KOPT-K1 (cell line): ENCODE measurements at regions not wholly inside any gene's neighbourhood (a gene's known extent, or its start where the extent isn't known, plus 50 kb on each side); places are given as distances from the start of the nearest gene placed in this dataset.
"Not testable (repeated sequence)": the region's sequence is repeated elsewhere in the genome, so short reads cannot be mapped to it uniquely, and the experiment has no call there.

Experiments used
- H3K27ac ChIP-seq: fragments of 200-600 bp; sonication (generic); 2 replicates; pipeline ENCODE4 v1.5.1; 2016; ENCODE audit warnings: antibody characterized with exemption, mild to moderate bottlenecking, low read depth, low read length; ENCODE audit not compliant: poor library complexity, severe bottlenecking
- H3K36me3 ChIP-seq: fragments of 200-600 bp; sonication (generic); 2 replicates; pipeline ENCODE4 v1.5.1; 2017; ENCODE audit warnings: antibody characterized with exemption, mild to moderate bottlenecking, low read length, moderate library complexity; ENCODE audit not compliant: insufficient read depth
- H3K9me3 ChIP-seq: fragments of 200-600 bp; sonication (generic); 2 replicates; pipeline ENCODE4 v1.5.1; 2017; ENCODE audit warnings: antibody characterized with exemption, low read length, mild to moderate bottlenecking; ENCODE audit not compliant: insufficient read depth, poor library complexity, severe bottlenecking

DNA sequence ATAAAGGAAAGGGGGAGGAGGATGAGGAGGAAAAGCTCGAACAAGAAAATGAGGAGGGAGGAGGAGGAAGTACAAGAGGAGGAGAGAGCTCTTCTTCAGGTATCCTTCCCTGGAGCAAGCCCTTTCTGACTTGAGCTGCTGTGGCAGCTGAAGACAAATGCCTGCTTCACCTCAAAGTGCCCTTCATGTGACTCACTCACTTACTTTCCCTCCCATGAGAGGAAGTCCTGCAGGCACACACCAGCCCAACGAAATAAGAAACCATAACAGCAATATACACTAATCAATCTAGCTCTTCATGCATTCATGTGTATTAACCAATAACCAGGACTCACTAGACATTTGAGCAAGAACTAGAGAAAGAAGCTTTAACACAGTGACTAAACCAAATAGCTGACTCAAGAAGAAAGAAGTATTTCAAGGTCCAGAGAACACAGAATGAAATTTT is 251.9 kb downstream of the IGSF11 start:
- Histone ChIP-seq H3K36me3 (no peaks in the 10 kb centered on the region), H3K27ac (no peak overlapping the region), H3K9me3 (no peaks in the 10 kb centered on the region)

DNA sequence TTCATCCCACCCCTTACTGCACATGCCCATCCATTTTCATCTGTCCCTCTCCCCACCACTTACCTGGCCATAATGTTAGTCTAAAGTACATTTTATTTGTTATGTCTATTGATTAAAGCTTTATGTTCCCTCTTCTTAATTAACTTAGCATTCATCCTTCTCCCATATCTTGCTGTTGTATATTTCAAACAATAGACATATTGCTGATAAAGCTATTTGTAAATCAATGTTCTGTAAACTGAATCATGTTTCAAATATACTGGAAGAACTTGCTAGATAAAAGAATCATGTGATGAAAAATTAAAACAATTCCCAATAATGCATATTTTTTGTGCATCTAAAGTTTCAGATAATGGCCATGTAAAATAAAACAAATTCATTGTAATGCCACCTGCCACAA is 249.2 kb downstream of the IGSF11 start:
- Histone ChIP-seq H3K27ac (no peak overlapping the region), H3K36me3 (no peaks in the 10 kb centered on the region), H3K9me3 (no peaks in the 10 kb centered on the region)

DNA sequence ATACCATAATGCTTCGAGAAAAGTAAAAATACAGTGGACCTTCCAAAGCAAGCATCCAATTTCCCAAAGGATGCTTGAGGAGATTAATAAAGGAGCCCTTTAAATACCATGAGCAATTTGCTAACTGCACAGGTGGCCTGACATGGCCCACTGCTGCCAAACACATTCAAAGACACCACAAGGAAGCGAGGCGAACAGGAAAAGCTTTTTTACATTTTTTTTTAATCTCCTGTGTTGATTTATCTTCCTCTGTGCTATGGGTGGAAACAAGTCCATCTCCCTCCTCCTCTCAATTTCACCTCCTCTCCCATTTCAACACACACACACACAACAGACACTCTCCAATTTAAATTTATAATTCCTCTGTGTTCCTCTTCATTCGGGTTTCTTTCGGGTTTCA is 243.4 kb downstream of the IGSF11 start:
- no peaks in the 10 kb centered on the region for H3K36me3 ChIP-seq
- H3K9me3 ChIP-seq, result no peaks in the 10 kb centered on the region
- H3K27ac ChIP-seq, result no peak overlapping the region

DNA sequence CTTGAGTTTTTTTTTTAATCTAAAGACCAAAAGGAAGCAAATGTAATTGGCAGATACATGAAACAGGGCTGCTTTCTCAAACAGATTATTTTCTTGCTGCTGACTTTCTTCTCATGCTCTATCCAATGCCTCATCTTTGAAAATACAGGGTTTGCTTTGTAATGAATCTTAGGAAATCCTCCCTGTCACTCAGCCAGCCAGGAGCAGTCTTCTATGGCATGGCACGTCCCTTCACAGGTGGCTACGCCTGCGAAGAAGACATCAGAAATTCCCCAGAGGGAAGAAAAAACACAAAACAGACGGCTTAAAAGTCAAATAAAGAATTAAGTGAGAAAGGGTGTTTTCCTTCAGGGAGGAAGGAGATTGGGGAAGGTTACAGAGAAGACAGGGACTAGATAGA is 242.5 kb downstream of the IGSF11 start:
- no peaks in the 10 kb centered on the region for H3K36me3 ChIP-seq
- H3K9me3 ChIP-seq, result no peaks in the 10 kb centered on the region
- no peak overlapping the region for H3K27ac ChIP-seq

DNA sequence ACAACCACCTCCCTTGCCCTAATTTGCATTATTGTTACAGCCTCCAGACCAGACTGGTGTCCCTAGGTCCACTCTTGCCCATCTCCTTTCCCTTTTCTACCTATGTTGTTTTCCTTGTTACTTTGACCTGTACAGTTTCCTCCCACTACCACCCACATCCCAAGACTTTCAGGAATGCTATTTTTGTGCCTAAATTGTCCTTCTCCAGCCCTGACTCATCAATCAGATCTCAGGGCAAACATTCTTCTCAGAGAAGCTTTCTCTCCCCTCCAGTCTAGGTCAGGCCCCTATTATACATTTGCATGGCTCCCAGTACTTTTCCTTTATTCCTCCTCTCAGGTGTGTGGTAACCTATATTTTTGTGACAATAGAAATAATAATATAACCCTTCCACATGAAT is 241.5 kb downstream of the IGSF11 start:
- Histone ChIP-seq H3K27ac (no peak overlapping the region), H3K9me3 (no peaks in the 10 kb centered on the region), H3K36me3 (no peaks in the 10 kb centered on the region)

DNA sequence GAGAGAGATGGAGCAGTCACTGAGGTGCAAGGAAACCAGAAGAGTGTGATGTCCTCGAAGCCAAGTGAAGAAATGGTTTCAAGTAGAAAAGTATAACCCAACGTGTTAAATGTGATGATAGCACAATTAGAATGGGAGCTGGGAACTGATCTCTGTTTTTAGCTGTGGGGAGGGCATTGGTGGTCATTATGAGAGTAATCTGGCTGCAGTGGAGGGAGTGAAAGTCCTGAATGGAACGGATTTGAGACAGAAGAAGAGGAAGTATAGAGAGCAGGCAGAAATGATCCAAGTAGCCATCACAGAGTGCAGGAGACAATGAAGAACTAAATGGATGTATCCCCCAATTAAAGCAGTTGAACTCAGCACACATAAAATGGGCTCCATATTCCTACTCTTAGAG is 235.3 kb downstream of the IGSF11 start:
- no peak overlapping the region for H3K27ac ChIP-seq
- no peaks in the 10 kb centered on the region for H3K9me3 ChIP-seq
- no peaks in the 10 kb centered on the region for H3K36me3 ChIP-seq

DNA sequence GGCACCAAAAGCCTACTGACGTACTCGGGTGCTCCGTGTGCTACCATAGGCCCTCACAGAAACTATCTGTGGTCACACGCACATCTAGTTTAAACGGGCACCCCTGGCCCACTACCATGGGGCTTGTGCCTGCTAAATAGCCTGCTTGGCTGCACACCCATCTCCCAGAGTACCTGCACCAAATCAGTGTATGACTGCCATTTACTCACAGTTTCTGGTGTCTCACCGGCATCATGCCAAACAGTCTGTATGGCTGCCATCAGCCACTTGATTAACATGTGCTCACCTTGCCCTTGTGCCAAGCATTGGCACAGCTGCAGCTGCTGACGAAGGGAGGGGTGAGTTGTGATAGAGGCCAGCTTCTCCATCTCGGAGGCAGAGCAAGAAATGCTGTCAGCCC is 232.7 kb downstream of the IGSF11 start:
- no peaks in the 10 kb centered on the region for H3K36me3 ChIP-seq
- H3K27ac ChIP-seq, result no peak overlapping the region
- H3K9me3 ChIP-seq, result no peaks in the 10 kb centered on the region

DNA sequence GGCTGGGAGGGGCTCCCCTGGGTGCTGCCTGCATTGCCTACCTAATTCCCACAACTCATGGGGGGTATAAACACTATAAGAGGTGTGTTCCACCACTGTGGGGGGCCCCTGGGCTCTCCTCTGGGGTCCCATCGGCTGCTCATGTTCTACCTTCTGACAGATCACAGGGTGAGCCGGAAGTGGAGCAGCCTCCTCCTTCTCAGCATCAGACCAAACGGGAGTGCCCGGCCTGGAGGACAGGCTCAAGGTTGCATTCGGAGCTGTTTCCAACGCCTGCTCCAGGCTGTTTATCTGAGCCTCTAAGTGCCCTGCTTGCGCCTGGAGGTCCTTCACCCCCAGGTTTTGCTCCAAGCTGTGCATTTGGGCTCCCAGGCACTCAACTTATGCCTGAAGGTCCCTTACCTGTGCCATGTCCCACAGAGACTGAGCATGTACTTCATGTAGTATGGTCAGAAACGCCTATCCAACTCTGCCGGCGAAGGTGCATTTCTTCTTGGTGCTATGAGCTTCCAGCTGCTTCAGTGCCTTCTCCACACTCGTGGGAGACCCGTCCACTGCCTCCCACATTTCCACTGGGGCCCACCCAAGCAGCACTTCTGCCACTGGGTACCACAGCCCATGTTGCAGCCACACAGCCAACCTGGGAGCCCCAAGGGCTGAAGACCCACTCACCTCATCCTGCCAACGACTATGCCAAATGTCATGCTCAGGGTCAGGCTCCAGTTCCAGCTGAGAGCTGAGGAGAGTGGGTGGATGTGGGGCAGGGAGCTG is 232.1 kb downstream of the IGSF11 start:
- Histone ChIP-seq H3K36me3 (no peaks in the 10 kb centered on the region), H3K9me3 (no peaks in the 10 kb centered on the region), H3K27ac (no peak overlapping the region)

DNA sequence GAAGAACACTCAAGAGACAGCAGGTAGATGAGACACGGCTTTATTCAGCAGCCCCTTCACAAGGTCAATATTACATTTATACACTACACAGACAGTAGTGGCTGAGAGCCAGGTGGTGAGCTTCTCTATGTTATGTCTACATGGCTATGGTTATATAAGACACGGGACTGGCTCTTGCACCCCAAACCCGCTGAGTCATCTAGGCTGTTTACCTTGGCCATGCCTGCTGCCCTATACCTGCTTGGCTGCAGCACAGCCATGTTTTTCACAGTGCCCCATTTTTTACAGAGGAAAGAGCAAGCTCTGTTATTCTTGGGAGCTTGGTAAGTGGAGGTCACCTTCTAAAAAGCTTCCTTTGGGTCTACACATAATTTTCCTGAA is 231.6 kb downstream of the IGSF11 start:
- no peaks in the 10 kb centered on the region for H3K36me3 ChIP-seq
- H3K27ac ChIP-seq, result no peak overlapping the region
- H3K9me3 ChIP-seq, result no peaks in the 10 kb centered on the region

DNA sequence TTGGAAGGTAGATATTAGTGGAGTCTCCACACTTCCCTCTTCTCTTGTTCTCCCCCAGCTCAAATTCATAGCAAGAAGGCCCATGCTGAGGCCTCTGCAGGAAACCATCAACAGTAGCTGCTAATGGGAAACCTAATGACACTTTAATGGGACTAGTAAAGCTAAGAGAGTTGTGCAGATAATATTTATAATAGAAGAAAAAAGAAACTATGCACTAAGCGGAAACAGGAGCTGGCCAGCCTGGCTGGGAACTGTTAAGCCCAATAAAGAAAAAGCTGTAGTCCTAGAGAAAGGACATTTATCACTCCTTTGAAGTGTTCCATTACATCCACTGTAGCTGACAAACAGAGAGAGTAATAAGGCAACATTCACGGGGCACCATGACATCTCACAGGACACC is 229.6 kb downstream of the IGSF11 start:
- Histone ChIP-seq H3K36me3 (no peaks in the 10 kb centered on the region), H3K27ac (no peak overlapping the region), H3K9me3 (no peaks in the 10 kb centered on the region)

DNA sequence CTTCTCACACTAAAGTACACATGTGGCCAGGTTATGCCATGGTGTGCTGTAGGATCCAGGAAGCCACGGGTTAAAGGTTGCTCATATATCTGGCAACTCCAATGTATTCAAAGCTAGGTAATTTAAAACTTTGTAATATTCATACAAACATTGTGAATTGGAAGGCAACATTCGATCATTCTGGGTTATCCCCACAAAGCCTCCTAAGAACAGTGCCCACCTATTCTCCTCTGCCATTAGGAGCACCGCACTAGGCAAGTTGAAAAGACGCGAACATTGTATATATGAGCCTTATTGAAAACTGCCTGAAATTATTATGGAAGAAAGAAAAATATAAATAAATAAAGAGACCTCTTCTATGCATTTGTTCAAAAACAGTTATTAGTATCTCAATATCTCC is 228.2 kb downstream of the IGSF11 start:
- Histone ChIP-seq H3K27ac (no peak overlapping the region), H3K9me3 (no peaks in the 10 kb centered on the region), H3K36me3 (no peaks in the 10 kb centered on the region)

DNA sequence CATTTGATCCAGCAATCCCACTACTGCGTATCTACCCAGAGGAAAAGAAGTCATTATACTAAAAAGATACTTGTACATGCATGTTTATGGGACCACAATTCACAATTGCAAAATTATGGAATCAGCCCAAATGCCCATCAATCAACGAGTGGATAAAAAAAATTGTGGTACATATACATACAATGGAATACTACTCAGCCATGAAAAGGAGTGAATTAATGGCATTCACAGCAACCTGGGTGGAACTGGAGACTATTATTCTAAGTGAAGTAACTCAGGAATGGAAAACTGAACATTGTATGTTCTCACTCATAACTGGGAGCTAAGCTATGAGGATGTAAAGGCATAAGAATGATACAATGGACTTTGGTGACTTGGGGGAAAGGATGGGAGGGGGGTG is 227.3 kb downstream of the IGSF11 start:
- not testable (repeated sequence) for H3K27ac ChIP-seq, H3K9me3 ChIP-seq, H3K36me3 ChIP-seq

DNA sequence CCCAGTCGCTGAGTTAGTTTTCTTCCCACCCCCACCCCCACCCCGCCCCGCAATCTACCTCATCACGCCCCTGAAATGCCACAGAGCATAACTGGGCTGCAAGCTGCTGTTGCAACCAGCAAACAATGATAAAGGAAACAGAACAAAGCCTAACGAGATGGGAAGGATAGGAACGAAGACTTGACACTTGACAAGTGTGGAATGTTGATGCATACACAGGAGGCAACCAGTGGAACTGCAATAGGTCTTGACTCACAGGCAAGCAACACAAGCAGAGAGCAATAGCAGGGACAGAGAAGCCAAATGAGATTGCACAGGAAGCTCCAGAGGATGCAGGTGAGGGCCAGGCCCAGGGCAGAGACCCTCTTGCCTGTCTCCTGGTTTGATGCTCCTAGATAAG is 225.9 kb downstream of the IGSF11 start:
- no peaks in the 10 kb centered on the region for H3K9me3 ChIP-seq
- no peaks in the 10 kb centered on the region for H3K36me3 ChIP-seq

DNA sequence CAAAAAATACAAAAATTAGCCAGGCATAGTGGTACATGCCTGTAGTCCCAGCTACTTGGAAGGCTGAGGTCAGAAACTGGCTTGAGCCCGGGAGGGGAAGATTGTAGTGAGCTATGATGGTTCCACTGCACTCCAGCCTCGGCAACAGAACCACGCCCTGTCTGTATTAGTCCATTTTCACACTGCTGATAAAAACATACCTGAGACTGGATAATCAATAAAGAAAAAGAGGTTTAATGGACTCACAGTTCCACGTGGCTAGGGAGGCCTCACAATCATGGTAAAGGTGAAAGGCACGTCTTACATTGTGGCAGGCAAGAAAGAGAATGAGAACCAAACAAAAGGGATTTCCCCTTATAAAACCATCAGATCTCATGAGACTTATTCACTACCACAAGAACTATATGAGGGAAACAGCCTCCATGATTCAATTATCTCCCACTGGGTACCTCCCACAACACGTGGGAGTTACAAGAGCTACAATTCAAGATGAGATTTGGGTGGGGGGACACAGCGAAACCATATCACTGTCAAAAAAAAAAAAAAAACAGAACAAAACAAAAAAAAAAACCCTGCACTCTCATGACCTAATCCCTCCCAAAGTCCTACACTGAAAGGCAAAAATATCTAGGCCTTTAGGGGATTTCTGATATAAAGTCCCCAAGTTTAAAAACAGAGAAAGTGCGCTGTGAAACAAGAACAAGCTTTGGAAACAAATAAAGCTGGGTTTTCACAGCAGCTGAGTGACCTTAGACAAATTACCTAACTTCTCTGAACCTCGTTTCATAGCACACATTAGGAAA is 224.7 kb downstream of the IGSF11 start:
- no peaks in the 10 kb centered on the region for H3K9me3 ChIP-seq
- H3K36me3 ChIP-seq, result no peaks in the 10 kb centered on the region
- no peak overlapping the region for H3K27ac ChIP-seq

More for the DNA sequence above, 225.9 kb downstream of the IGSF11 start:
- H3K27ac ChIP-seq, result no peak overlapping the region

DNA sequence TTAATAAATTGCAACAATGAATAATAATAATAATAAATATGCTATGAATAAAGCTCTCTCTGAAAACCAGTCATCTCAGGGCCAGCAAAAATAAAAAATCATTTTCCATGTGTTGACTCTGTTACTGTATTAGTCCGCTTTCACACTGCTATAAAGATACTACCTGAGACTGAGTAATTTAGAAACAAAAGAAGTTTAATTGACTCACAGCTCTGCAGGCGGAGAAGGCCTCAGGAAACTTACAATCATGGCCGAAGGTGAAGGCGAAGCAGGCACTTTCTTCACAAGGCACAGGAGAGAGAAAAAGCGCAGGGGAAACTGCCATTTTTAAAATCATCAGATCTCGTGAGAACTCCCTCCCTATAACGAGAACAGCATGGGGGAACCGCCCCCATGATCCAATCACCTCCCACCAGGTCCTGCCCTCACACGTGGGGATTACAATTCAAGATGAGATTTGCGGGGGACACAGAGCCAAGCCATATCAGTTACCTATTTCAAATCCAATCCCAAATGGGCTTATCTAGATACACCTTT is 224.1 kb downstream of the IGSF11 start:
- Histone ChIP-seq H3K27ac (no peak overlapping the region), H3K36me3 (no peaks in the 10 kb centered on the region)

More for the DNA sequence above, 224.1 kb downstream of the IGSF11 start:
- no peaks in the 10 kb centered on the region for H3K9me3 ChIP-seq
